HG02852 (cell line): ENCODE measurements at regions not wholly inside any gene's neighbourhood (a gene's known extent, or its start where the extent isn't known, plus 50 kb on each side); places are given as distances from the start of the nearest gene placed in this dataset.

Source experiments
- ATAC-seq: cut with Tn5 transposase; IDR thresholded peaks from one replicate; pipeline ENCODE4 v1.9.1; 2021; ENCODE audit warnings: mild to moderate bottlenecking, moderate library complexity; ENCODE audit not compliant: unreplicated experiment

DNA sequence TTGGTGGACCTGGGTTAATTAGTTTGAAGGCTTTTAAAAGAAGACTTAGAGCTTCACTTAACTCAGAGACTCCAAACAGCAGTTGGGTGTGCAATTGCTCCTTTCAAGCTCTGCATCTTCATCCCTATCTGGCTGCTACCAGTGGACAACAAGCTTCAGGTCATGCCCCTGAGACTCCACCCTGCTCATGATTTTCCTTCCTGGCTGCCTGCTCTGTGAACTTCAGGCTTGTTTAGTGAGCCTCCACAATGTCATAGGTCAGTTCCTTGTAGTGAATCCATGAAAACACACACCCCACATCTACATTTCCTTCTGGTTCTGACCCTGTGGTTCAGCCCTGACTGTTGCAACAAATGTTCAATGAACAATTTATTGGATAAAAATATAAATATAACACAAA, 61.1 kb upstream of the MARCKS start:
- ATAC-seq, result no peak

DNA sequence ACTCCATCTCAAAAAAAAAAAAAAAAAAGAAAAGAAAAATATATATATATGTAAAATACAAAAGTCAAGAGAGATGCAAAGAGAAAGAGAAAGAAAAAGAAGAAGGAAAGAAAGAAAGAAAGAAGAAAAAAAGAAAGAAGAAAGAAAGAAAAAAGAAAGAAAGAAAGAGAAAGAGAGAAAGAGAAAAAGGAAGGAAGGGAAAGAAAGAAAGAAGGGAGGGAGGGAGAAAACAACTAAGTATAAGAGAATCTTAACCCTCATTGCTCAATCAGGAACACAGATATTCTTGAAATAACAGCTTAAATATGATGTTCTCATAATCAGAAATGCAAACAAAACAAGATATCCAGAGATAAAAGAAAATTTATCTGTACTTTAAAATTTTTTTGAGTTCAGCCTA, 54.4 kb upstream of the MARCKS start:
- ATAC-seq, result no peak

DNA sequence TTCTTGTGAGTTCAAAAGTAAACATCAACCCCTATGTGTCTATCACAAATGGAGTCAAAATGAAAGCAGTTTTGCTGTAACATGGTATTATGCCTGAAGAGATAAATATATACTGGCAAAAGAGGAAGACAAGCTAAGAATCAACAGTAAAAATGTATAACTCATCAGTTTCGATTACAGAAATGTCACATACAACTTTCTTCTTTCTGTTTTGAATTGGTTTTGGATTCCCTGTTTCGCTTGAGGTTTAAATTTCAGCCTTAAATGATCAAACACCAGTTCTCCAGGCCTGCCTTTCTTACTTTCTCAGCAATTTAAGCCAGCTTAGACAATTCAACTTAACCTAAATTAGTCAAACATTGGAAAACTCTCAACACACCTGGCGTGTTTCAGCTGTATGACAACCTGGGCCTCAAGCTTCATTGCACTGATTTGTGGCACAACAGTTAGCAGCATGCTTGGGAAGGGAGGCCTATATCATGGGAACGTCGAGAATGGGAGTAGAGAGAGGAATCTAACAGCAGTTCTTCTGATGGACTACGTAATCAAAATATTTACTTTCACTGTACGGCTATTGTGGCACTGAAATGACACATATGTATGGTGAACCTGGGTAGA, 51.9 kb upstream of the MARCKS start:
- ATAC-seq, result peak; percentile 83

DNA sequence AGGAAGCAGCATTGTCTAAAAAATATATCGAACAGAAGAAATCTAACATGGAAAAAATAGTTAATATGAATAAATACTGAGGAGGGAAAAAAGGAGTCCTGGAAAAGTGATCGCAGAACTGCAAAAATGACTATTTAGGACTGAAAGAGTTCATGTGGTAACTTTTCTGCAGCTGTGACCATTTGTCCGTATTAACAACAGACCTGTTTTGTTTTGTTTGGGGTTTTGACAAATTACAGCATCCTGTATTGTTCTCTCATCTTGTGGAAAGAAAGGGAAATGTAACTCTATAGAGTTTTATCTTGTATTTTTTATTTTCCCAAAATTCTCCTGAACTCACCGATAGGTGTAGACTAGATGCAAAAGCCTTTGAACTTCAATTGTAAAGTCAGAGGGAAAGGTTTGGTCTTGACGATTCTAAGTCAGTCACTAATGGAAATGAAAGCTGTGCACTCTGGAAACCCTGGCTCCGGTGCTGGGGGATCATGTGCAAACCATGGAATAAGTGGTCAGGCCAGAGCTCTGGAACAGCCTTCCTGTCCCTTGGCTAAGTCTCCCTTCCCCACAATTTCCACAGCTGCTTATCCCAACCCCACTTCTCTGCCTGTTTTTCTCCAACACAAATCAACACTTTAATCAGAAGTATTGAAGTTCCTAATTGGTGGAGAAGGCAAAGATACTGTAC, 51.2 kb upstream of the MARCKS start:
- ATAC-seq, result no peak
